HG03039 (cell line): ENCODE measurements at regions not wholly inside any gene's neighbourhood (a gene's known extent, or its start where the extent isn't known, plus 50 kb on each side); places are given as distances from the start of the nearest gene placed in this dataset.
"Not testable (repeated sequence)": the region's sequence is repeated elsewhere in the genome, so short reads cannot be mapped to it uniquely, and the experiment has no call there.

ENCODE experiments used
- ATAC-seq: cut with Tn5 transposase; IDR thresholded peaks from one replicate; pipeline ENCODE4 v1.9.1; 2021; ENCODE audit warnings: mild to moderate bottlenecking, moderate library complexity; ENCODE audit not compliant: unreplicated experiment

GRCh38 chr12:90619943-90620342, 335.0 kb downstream of the CCER1 start:
- ATAC-seq, result no peak

- no peak for ATAC-seq
Measured at GRCh38 chr12:90618586-90618985, 336.4 kb downstream of the CCER1 start.

- no peak for ATAC-seq
Measured at GRCh38 chr12:90611891-90612290, 343.1 kb downstream of the CCER1 start.

- no peak for ATAC-seq
Measured at GRCh38 chr12:90611048-90611447, 343.9 kb downstream of the CCER1 start.

GRCh38 chr12:90593596-90594295, 361.2 kb downstream of the CCER1 start:
- no peak for ATAC-seq

- ATAC-seq, result no peak
Measured at GRCh38 chr12:90589956-90590355, 365.0 kb downstream of the CCER1 start.

- ATAC-seq, result no peak
Measured at GRCh38 chr12:90585640-90586304, 369.2 kb downstream of the CCER1 start.

- ATAC-seq, result no peak
Measured at GRCh38 chr12:90576707-90577106, 378.3 kb downstream of the CCER1 start.

- ATAC-seq, result no peak
Measured at GRCh38 chr12:90575995-90576394, 379.0 kb downstream of the CCER1 start.

GRCh38 chr12:90574676-90575075, 380.3 kb downstream of the CCER1 start:
- no peak for ATAC-seq

GRCh38 chr12:90572778-90573177, 382.2 kb downstream of the CCER1 start:
- ATAC-seq, result no peak

GRCh38 chr12:90569685-90570084, 385.3 kb downstream of the CCER1 start:
- no peak for ATAC-seq

GRCh38 chr12:90562671-90563070, 392.3 kb downstream of the CCER1 start:
- no peak for ATAC-seq

- no peak for ATAC-seq
Measured at GRCh38 chr12:90548595-90548994, 406.4 kb downstream of the CCER1 start.

GRCh38 chr12:90546511-90546910, 408.5 kb downstream of the CCER1 start:
- no peak for ATAC-seq

GRCh38 chr12:90543841-90544240, 411.1 kb downstream of the CCER1 start:
- no peak for ATAC-seq

- no peak for ATAC-seq
Measured at GRCh38 chr12:90543374-90543773, 411.6 kb downstream of the CCER1 start.

- not testable (repeated sequence) for ATAC-seq
Measured at GRCh38 chr12:90542852-90543251, 412.1 kb downstream of the CCER1 start.

- not testable (repeated sequence) for ATAC-seq
Measured at GRCh38 chr12:90533828-90534227, 421.1 kb downstream of the CCER1 start.

- ATAC-seq, result no peak
Measured at GRCh38 chr12:90520002-90520734, 434.8 kb downstream of the CCER1 start.

- peak; percentile 36 for ATAC-seq
Measured at GRCh38 chr12:90519285-90519684, 435.7 kb downstream of the CCER1 start.
